ENCODE measurements at regions not wholly inside any gene's neighbourhood (a gene's known extent, or its start where the extent isn't known, plus 50 kb on each side); places are given as distances from the start of the nearest gene placed in this dataset.

DNA sequence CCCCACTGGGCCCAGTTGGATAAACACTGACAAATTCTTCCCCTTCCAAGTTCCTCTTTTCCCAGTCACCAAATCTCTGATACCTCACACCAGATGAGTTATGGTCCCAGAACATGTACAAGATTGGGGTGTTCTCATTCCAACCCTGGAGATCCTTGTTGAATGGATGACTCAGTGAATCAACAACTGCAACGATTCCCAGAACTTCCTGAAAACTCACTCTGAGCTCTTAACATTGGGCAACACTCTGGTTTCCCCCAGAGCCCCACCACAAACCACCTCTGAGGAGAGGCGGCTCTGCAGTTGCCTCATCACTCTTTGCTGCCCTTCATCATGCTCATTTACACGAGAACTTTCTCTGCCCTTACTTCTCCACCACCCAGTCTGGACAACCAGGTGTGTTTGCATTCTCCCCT is 115.2 kb downstream of the MRPL14 start:
- DNase-seq (ENCODE audit: low read depth, low spot score), result no peak

- no peak for DNase-seq (ENCODE audit: low read depth, low spot score)
Observed at GRCh38 chr6:44011350-44011920, 115.8 kb downstream of the MRPL14 start.

GRCh38 chr6:44010411-44011349 is 116.6 kb downstream of the MRPL14 start:
- no peak for DNase-seq (ENCODE audit: low read depth, low spot score)

DNA sequence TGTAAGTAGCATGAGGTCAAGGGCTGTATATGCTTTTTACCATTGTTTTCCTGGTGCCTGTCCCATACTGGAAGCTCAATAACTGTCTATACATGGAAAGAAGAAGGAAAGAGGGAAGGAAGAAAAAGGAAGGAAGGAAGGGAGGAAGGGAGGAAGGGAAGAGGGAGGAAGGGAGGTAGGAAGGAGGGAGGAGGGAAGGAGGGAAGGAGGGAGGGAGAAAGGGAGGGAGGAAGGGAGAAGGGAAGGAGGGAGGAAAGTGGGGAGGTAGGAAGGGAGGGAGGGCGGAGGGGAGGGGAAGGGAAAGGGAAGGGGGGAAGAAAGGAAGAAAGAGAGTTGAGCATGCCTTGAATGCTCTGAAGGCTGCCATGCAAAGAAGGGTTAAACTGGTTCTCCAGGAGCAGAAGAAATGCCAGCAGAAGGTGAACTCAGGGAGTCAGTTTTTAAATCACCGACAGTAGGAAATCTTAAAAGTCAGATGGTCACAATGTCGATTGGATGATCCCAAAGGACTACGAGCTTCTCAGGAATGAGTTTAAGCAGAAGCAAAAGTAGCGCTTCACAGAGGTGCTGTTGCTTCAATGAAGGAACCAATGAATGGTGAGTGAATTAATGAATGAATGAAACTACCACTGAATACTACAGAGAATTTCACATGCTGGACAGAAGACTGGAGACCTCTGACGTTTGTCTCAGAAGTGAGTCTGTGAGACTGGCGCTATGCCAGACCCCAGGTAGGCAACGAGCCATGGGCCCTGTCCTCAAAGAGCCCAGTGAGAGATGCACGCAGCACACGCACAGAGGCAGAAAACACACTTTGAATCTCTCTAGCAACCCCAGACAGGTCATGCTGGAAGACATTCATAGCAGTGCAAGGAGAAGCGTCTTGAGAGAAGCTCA is 117.6 kb downstream of the MRPL14 start:
- DNase-seq (ENCODE audit: low read depth, low spot score), result no peak

DNA sequence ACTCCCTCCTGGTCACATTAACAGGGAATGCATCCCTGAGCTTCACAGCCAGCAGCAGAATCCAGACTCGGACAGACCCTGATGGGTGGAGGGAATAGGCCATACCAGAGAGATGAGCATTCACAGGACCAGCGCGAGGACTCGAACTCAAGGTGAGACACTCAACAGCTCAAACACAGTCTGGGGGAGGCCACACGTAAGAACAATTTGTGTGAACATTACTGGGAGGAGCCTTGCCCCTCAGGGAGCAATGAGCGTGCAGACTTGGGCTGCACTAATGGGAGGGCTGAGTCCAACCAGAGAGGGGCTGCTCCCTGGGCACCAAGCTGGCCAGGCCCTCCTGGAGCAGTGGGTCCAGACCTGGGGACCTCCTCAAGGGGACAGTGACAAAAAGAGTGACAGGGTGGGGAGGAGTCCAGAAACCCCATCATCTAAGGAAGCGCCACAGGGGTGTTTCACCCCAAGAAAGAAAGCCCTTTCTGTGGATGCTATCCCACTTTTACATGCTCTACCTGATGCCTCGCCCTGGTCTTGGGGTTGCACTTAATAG is 118.4 kb downstream of the MRPL14 start:
- no peak for DNase-seq (ENCODE audit: low read depth, low spot score)

GRCh38 chr6:44007818-44008621 is 119.2 kb downstream of the MRPL14 start:
- no peak for DNase-seq (ENCODE audit: low read depth, low spot score)

GRCh38 chr6:44006872-44007303 is 120.4 kb downstream of the MRPL14 start:
- DNase-seq (ENCODE audit: low read depth, low spot score), result no peak

- DNase-seq (ENCODE audit: low read depth, low spot score), result no peak
Observed at GRCh38 chr6:44006123-44006871, 121.0 kb downstream of the MRPL14 start.

DNA sequence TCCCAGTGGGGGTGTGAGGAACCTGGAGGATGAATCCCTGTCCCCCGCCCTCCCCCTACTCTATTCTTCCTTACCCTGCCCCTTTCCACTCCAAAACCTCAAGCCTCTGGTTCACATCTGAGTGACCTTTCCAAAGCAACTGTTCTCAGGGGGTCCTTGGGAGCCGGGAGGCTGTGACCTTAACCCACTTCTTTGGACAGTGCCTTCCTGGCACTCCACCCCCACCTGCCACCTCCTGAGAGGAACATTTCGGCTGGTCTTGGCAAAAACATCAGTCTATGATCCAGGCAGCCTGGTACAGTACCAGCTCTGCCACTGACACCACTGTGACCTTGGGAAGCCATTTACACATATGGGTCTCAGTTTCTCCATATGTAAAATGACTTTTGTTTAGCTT is 121.7 kb downstream of the MRPL14 start:
- no peak for DNase-seq (ENCODE audit: low read depth, low spot score)

DNA sequence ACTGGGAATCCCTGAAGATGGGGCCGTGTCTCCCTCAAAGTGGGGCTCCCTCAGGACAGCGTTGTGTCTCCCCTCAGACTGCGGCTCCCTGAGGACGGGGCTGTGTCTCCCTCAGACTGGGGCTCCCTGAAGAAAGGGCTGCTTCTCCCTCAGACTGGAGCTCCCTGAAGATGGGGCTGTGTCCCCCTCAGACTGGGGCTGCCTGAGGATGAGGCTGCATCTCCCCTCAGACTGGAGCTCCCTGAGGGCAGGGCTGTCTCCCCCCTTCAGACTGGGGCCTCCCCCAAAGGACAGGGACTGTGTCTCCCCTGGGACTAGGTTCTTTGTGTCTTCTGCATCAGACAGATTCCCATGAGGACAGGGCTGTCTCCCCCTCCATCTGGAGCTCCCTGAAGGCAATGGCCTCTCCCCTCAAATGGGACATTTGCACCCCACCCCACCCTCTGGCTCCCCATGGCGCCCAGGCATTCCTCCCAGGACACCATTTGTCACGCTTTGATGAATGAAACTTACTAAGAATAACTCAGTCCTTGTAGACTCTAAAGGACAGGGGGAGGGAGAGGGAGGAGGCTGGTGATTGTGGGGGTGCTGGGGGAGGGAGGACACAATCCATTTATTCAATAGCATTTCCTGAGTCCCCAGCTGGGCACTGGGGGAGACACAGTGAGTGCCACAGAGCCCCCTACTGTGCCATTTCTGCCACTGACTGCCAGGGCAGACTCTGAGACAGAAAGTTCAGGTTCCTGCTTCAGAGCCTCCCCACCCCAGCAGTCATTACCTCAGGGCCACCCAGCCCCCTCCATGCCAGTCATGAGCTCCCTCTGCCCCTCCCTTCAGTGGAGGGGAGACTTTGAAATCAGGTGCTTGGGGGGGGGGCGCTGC is 122.4 kb downstream of the MRPL14 start:
- no peak for DNase-seq (ENCODE audit: low read depth, low spot score)

GRCh38 chr6:44004136-44004535 is 123.1 kb downstream of the MRPL14 start:
- DNase-seq (ENCODE audit: low read depth, low spot score), result no peak

DNA sequence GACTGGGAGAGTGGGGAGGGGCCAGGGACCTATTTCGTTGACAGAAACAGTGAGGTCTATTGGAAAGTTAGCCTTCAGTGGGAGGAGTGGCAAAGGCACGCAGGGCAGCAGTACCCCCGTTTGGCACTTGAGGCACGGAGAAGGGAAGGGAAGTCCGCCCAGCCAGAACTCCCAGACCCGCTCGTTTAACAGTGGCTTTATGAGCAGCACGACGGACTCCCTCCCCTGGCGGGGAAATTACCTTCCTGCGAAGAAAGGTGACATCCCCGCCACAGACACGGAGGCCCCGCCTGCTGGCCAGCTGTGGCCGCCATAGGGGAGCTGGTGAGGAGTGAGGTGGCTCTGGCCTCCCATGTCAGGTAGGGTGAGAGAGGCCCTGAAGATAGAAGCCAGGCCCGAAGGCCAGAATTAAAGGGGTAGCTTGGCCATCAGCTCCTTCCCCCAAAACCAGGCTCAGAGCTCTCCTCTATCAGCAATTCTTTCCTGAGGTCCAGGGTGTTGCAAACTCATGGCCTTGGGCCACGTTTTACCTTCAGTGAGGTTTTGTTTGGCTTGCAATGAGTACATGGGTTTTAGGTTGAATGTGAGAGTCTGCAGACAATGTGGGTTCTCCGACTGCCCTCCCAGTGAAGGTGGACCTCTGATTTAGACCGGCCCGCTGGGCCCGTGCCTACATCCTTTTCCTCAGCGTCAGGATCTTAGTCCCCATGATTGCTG is 123.7 kb downstream of the MRPL14 start:
- no peak for DNase-seq (ENCODE audit: low read depth, low spot score)

DNA sequence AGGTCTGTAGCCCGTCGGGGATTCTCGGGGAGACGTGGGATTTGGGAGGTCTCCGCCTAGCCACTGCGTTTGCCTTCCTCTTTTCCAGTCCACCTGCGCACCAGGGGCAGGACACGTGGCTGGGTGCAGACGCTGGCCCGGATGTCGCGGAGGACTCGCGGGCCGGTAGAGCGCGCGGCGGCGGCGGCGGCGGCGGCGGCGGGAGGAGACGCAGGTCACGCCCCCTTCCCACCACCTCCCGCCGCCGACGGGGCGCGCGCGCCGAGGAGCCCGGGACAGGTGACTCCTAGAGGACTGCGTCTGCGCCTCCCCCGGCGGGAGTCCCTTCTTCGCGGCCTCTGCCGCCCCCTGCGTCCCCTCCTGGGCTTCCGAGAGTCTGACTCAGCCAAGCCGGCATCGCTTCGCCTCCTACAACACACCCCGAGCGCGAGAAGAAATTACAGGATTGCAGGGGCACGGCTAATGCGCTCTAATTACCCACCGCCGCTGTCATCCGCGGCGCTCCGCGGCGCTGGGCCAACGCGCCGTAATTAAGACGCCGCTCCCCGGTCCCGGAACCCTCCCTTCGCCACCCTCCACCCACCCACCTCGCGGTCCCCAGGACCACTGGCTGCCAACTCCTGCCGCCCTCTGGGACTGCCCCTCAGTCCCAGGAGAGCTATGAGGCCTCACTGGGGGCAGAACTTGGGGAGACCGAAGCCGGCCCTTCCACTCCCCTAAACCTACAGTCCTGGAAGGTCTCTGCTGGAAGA is 124.5 kb downstream of the MRPL14 start:
- DNase-seq (ENCODE audit: low read depth, low spot score), result no peak

- no peak for DNase-seq (ENCODE audit: low read depth, low spot score)
Observed at GRCh38 chr6:44002067-44002592, 125.1 kb downstream of the MRPL14 start.

DNA sequence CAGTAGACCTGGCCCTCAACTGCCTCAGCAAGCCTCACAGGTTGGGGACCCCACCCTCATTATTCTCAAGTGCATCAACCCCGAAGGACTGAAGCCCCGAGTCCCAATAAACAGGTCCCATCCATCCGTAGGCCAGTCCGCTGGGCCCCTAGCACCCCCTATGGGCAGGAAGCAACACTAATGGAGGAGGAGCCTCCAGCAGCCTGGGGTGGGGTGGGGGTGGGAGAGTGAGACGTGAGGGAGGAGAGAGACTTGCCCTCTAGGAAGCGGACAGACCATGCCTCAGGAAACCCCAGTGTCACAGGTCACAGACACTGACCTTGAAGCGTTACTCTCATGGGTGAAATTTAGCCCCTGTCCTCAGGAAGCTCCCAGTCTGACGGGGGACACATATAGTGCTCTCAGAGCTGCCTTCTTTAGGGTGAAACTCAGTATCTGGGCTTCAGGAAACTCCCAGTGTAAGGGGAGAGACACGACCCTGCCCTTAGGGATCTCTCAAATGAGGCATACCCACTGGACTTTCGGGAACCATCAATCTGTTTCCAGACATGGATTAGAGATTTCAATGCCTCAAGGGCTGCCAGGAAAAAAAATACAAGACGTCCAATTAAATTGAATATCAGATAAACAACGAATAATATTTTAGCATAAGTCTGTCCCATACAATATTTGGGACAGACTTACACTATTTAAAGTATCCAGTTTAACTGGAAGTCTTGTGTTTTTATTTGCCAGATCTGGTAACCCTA is 125.8 kb downstream of the MRPL14 start:
- DNase-seq (ENCODE audit: low read depth, low spot score), result no peak

- DNase-seq (ENCODE audit: low read depth, low spot score), result no peak
Observed at GRCh38 chr6:44000164-44000842, 126.9 kb downstream of the MRPL14 start.
